ENCODE measurements at regions not wholly inside any gene's neighbourhood (a gene's known extent, or its start where the extent isn't known, plus 50 kb on each side); places are given as distances from the start of the nearest gene placed in this dataset.

DNA sequence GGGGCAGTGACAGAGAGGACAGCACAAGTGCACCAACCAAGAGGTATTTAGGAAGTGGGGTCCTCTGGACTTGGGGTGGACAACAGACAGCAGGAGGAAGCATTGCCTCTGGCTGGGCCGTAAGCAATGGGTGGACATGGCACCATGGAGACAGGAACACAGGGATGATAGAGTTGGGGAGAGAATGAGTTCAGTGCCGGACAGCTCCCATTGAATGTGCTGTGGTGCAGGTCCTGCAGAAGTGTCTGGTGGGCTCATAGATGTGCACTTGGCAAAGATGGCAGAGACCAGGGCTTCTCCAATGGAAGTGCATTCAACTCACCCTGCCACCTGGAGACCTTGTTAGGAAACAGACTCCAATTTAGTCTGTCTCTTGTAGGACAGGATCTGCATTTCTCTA lies 341.5 kb upstream of the ZMIZ1 start:
- TF ChIP-seq, protein P1, sequence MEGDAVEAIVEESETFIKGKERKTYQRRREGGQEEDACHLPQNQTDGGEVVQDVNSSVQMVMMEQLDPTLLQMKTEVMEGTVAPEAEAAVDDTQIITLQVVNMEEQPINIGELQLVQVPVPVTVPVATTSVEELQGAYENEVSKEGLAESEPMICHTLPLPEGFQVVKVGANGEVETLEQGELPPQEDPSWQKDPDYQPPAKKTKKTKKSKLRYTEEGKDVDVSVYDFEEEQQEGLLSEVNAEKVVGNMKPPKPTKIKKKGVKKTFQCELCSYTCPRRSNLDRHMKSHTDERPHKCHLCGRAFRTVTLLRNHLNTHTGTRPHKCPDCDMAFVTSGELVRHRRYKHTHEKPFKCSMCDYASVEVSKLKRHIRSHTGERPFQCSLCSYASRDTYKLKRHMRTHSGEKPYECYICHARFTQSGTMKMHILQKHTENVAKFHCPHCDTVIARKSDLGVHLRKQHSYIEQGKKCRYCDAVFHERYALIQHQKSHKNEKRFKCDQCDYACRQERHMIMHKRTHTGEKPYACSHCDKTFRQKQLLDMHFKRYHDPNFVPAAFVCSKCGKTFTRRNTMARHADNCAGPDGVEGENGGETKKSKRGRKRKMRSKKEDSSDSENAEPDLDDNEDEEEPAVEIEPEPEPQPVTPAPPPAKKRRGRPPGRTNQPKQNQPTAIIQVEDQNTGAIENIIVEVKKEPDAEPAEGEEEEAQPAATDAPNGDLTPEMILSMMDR (conservative IDR thresholded peaks at IDR 0.05; ENCODE audit: low read length) = no peak
- TF ChIP-seq EZH2phosphoT487 (IDR thresholded peaks at IDR 0.05; ENCODE audit: borderline replicate concordance, low read depth, low read length) = no peak

All from OCI-LY7 (cell line).